VCaP (cell line): ENCODE measurements at regions not wholly inside any gene's neighbourhood (a gene's known extent, or its start where the extent isn't known, plus 50 kb on each side); places are given as distances from the start of the nearest gene placed in this dataset.

Source experiments
- H3K27ac ChIP-seq: fragments of 450-650 bp; 2 replicates; pipeline ENCODE4 v1.5.1; 2017
- CTCF ChIP-seq: fragments of 450-650 bp; conservative IDR thresholded peaks from 2 replicates; pipeline ENCODE4 v1.5.1; 2017; ENCODE audit warnings: mild to moderate bottlenecking, moderate library complexity

GRCh38 chr18:51382081-51382480 lies 184.6 kb upstream of the MEX3C start:
- TF ChIP-seq CTCF: no peak
- H3K27ac ChIP-seq: no peak overlapping the region

- H3K27ac ChIP-seq: no peak overlapping the region
- TF ChIP-seq CTCF: no peak; the same call in 1 of the 2 replicates
Measured at GRCh38 chr18:51383116-51383515, 185.6 kb upstream of the MEX3C start.

GRCh38 chr18:51383711-51384110 lies 186.2 kb upstream of the MEX3C start:
- no peak for TF ChIP-seq CTCF
- no peak overlapping the region for H3K27ac ChIP-seq

- TF ChIP-seq CTCF: no peak
- no peak overlapping the region for H3K27ac ChIP-seq
Measured at GRCh38 chr18:51385270-51385669, 187.8 kb upstream of the MEX3C start.

GRCh38 chr18:51390702-51391101 lies 193.2 kb upstream of the MEX3C start:
- no peak for TF ChIP-seq CTCF

GRCh38 chr18:51391215-51391614 lies 193.7 kb upstream of the MEX3C start:
- H3K27ac ChIP-seq: no peak overlapping the region
- TF ChIP-seq CTCF: no peak

More at GRCh38 chr18:51390702-51391101, 193.2 kb upstream of the MEX3C start:
- H3K27ac ChIP-seq: no peak overlapping the region

- H3K27ac ChIP-seq: no peak overlapping the region
- no peak for TF ChIP-seq CTCF
Measured at GRCh38 chr18:51391731-51392130, 194.2 kb upstream of the MEX3C start.
